ELF-1 (cell line): ENCODE measurements at regions not wholly inside any gene's neighbourhood (a gene's known extent, or its start where the extent isn't known, plus 50 kb on each side); places are given as distances from the start of the nearest gene placed in this dataset.

Source experiments
- DNase-seq: peaks from one replicate; pipeline ENCODE4 v3.0.0-alpha.2; 2016; ENCODE audit warnings: low read depth, low spot score

GRCh38 chr6:56347526-56347925 is 100.1 kb upstream of the COL21A1 start:
- no peak for DNase-seq

- DNase-seq, result peak; percentile 22
Observed at GRCh38 chr6:56346958-56347357, 99.6 kb upstream of the COL21A1 start.

GRCh38 chr6:56345376-56345995 is 98.1 kb upstream of the COL21A1 start:
- DNase-seq, result no peak

GRCh38 chr6:56343295-56343694 is 95.9 kb upstream of the COL21A1 start:
- no peak for DNase-seq

- no peak for DNase-seq
Observed at GRCh38 chr6:56339524-56339923, 92.1 kb upstream of the COL21A1 start.

- DNase-seq, result no peak
Observed at GRCh38 chr6:56335726-56336125, 88.3 kb upstream of the COL21A1 start.

GRCh38 chr6:56334937-56335336 is 87.6 kb upstream of the COL21A1 start:
- no peak for DNase-seq

- DNase-seq, result no peak
Observed at GRCh38 chr6:56329271-56330050, 82.1 kb upstream of the COL21A1 start.

GRCh38 chr6:56328728-56329090 is 81.3 kb upstream of the COL21A1 start:
- no peak for DNase-seq

GRCh38 chr6:56327946-56328727 is 80.8 kb upstream of the COL21A1 start:
- DNase-seq, result no peak

GRCh38 chr6:56324396-56324795 is 77.0 kb upstream of the COL21A1 start:
- DNase-seq, result no peak

GRCh38 chr6:56318851-56319250 is 71.5 kb upstream of the COL21A1 start:
- no peak for DNase-seq

- DNase-seq, result peak; percentile 45
Observed at GRCh38 chr6:56314683-56315523, 67.5 kb upstream of the COL21A1 start.

GRCh38 chr6:56311533-56312448 is 64.4 kb upstream of the COL21A1 start:
- no peak for DNase-seq

GRCh38 chr6:56311061-56311460 is 63.7 kb upstream of the COL21A1 start:
- no peak for DNase-seq

GRCh38 chr6:56310241-56310640 is 62.9 kb upstream of the COL21A1 start:
- DNase-seq, result no peak

GRCh38 chr6:56299916-56300315 is 52.5 kb upstream of the COL21A1 start:
- DNase-seq, result no peak

- no peak for DNase-seq
Observed at GRCh38 chr6:56297022-56297989, 49.9 kb upstream of the COL21A1 start.
